Natural killer cell (primary cell): ENCODE measurements at regions not wholly inside any gene's neighbourhood (a gene's known extent, or its start where the extent isn't known, plus 50 kb on each side); places are given as distances from the start of the nearest gene placed in this dataset.

ENCODE experiments used
- ATAC-seq, 3 donors: fragments of 150-1000 bp in 2 of 3; fragments of 200-7000 bp in 1 of 3; cut with Tn5 transposase; 1 replicate in 1 of 3; 2 replicates in 2 of 3; pipeline ENCODE4 v1.10.0; 2021; ENCODE audit warnings: mild to moderate bottlenecking in 2 of 3, moderate library complexity in 2 of 3
- DNase-seq, 2 donors: peaks; one replicate each; pipeline versions ENCODE4 v3.0.0 to v3.0.0-alpha.2; 2013 to 2021; ENCODE audit warnings: mixed read lengths in 1 of 2
- H3K27ac ChIP-seq: one replicate; pipeline ENCODE4 v1.5.1; 2013; ENCODE audit warnings: mild to moderate bottlenecking, low read length
- H3K27me3 ChIP-seq: one replicate; pipeline ENCODE4 v1.6.1; 2013; ENCODE audit warnings: low read length; ENCODE audit not compliant: control insufficient read depth, insufficient read depth
- H3K36me3 ChIP-seq: one replicate; pipeline ENCODE4 v1.6.1; 2013; ENCODE audit warnings: low read length; ENCODE audit not compliant: control insufficient read depth, insufficient read depth
- H3K4me1 ChIP-seq: one replicate; pipeline ENCODE4 v1.6.1; 2013; ENCODE audit warnings: low read length; ENCODE audit not compliant: control insufficient read depth, insufficient read depth
- H3K4me3 ChIP-seq: one replicate; pipeline ENCODE4 v1.5.1; 2013; ENCODE audit warnings: low read length
- H3K9me3 ChIP-seq: one replicate; pipeline ENCODE4 v1.6.1; 2013; ENCODE audit warnings: low read length; ENCODE audit not compliant: control insufficient read depth, insufficient read depth
- H3K27ac Mint-ChIP-seq, 2 donors: one replicate each; pipeline ENCODE4 v1.8.0; 2022; ENCODE audit warnings: mild to moderate bottlenecking in 2 of 2, mixed read lengths in 2 of 2, moderate library complexity in 1 of 2
- H3K27me3 Mint-ChIP-seq, 2 donors: one replicate each; pipeline ENCODE4 v1.8.0; 2022; ENCODE audit warnings: low read depth in 2 of 2, mixed read lengths in 2 of 2
- H3K36me3 Mint-ChIP-seq: one replicate; pipeline ENCODE4 v1.8.0; 2022; ENCODE audit warnings: mixed read lengths
- H3K4me1 Mint-ChIP-seq, 2 donors: one replicate each; pipeline ENCODE4 v1.8.0; 2022; ENCODE audit warnings: mixed read lengths in 2 of 2
- H3K4me3 Mint-ChIP-seq: one replicate; pipeline ENCODE4 v1.8.0; 2022; ENCODE audit warnings: mild to moderate bottlenecking, moderate library complexity, mixed read lengths
- H3K9me3 Mint-ChIP-seq, 2 donors: one replicate each; pipeline ENCODE4 v1.8.0; 2022; ENCODE audit warnings: mixed read lengths in 2 of 2
- WGBS: methylation state at CpG from one replicate; pipeline ENCODE4 v1.1.7; 2013; ENCODE audit warnings: missing lambda C conversion rate; ENCODE audit not compliant: insufficient coverage; 5-methylcytosine and 5-hydroxymethylcytosine counted together
- intact Hi-C: fragments of 100-400 bp; cut with micrococcal nuclease; formaldehyde crosslinking; loops from one replicate; pipeline ENCODE4 v1.14.2; 2022
- TF ChIP-seq, protein P1 (sequence below): fragments of 200-600 bp; IDR thresholded peaks from one replicate; pipeline ENCODE4 v1.8.0; 2022; ENCODE audit warnings: antibody characterized with exemption

DNA sequence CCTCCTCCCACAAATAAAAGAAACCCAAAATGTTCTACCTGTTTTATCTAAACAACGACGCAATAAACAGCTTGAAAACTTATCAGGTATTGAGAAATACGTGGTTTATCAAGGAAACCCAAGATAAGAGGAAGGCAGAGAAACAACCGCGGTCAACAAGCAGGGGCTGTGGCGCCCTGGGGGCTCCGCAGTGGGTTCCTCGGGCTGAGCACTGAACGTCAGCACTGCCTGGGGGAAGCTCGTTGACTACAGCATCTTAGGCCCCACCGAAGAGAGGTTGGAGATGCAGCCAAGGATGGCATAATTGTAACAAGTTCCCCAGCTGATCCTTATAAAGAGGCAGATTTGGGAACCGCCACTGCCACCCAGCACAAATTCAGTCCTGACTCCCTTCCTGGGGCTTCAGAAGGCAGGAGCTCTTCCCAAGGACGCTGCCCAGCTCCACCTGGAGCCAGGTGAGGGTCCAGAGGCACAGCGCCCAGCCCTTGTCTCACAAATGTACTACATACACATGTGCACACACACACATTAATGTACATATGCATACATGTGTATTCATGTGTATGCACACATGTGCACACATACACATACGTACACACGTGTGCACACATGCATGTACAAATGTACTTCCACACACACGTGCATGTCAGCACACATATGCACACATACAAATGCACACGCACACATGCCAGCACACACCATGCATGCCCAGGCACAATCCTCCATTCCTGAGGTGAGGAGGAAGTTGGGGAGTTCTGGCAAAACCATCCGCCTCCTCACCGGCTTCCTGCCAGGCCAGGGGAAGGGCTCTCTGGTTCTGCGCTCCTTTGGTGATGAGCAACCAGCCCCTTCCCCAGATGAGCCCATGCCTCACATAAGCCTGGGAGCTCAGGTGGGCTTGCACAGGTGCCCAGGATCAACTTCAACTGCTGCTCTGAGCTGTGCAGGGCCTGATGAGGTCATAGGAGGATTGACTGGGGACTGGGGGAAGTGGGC is 251.1 kb downstream of the NPHP4 start:
- intact Hi-C loops: no loop called here

DNA sequence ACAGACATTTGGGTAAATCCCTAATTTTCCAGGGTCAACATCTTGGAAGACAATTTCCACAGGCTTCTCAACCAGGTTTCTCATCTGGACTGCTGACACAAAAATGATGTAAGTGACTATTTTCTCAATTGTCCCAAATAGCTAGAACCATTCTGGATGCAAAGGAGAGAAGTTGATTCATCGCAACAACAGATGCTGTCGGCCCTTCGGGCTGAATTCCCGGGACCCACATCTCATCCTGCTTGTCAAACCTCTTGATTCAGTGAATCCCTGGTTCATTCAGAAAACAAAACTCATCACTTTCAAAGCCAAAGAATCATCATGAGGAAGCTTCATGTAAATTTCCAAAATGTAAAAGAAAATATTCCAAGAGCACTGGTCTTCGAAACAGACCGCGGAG is 251.8 kb downstream of the NPHP4 start:
- no peak overlapping the region for H3K4me3 Mint-ChIP-seq
- intact Hi-C loops: no loop called here
- TF ChIP-seq, protein P1, sequence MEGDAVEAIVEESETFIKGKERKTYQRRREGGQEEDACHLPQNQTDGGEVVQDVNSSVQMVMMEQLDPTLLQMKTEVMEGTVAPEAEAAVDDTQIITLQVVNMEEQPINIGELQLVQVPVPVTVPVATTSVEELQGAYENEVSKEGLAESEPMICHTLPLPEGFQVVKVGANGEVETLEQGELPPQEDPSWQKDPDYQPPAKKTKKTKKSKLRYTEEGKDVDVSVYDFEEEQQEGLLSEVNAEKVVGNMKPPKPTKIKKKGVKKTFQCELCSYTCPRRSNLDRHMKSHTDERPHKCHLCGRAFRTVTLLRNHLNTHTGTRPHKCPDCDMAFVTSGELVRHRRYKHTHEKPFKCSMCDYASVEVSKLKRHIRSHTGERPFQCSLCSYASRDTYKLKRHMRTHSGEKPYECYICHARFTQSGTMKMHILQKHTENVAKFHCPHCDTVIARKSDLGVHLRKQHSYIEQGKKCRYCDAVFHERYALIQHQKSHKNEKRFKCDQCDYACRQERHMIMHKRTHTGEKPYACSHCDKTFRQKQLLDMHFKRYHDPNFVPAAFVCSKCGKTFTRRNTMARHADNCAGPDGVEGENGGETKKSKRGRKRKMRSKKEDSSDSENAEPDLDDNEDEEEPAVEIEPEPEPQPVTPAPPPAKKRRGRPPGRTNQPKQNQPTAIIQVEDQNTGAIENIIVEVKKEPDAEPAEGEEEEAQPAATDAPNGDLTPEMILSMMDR: no peak

More for the DNA sequence above, 251.1 kb downstream of the NPHP4 start:
- Histone ChIP-seq H3K36me3 (no peaks in the 10 kb centered on the region), H3K27ac (no peak overlapping the region), H3K27me3 (no peaks in the 10 kb centered on the region), H3K9me3 (no peaks in the 10 kb centered on the region), H3K4me1 (peaks cover 10% of the 10 kb centered on the region), H3K4me3 (no peak overlapping the region)
- H3K9me3 Mint-ChIP-seq: peaks cover 2 to 3% of the 10 kb centered on the region in 2 donors
- DNase-seq (no peak), ATAC-seq (peak in 1 of 3 donors; percentile 36)
- H3K27ac Mint-ChIP-seq: no peak overlapping the region
- no peaks in the 10 kb centered on the region for H3K4me1 Mint-ChIP-seq
- no peaks in the 10 kb centered on the region for H3K36me3 Mint-ChIP-seq
- peaks cover 0 to 16% of the 10 kb centered on the region in 2 donors for H3K27me3 Mint-ChIP-seq
- TF ChIP-seq, protein P1: no peak
- WGBS: 53% methylated on average over 21 of the region's 21 CpGs
- H3K4me3 Mint-ChIP-seq: no peak overlapping the region

DNA sequence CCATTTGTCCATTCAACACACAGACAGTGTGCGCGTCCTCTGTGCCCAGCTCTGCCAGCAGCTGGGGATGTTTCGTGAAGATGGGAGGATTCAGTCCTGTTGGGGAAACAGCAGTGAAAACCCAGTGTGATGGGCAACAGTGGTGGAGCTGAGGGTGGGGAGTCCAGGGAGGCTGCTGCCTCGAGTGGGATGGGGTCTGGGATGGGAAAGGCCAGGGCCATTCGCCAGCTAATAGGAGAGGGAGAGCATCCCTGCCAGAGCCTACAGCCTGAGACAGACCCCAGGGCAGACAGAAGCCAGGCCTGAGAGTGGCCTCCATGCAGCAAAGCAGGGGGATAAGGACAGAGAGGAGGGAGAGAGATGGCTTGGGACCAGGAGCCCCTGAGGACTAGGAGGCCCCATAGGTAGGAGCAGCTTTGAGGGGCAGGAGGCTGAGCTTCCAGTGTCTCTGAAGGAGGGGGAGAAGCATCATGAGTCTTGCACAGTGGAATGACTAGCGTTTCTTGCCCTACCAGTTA is 252.6 kb downstream of the NPHP4 start:
- WGBS: 67% methylated on average over 6 of the region's 6 CpGs
- Histone ChIP-seq H3K4me1 (peaks cover 7% of the 10 kb centered on the region), H3K27me3 (no peaks in the 10 kb centered on the region), H3K4me3 (no peak overlapping the region), H3K9me3 (no peaks in the 10 kb centered on the region), H3K27ac (no peak overlapping the region), H3K36me3 (no peaks in the 10 kb centered on the region)
- intact Hi-C loops: no loop called here
- peaks cover 2 to 4% of the 10 kb centered on the region in 2 donors for H3K9me3 Mint-ChIP-seq
- no peaks in the 10 kb centered on the region for H3K4me1 Mint-ChIP-seq
- no peak for ATAC-seq
- no peak overlapping the region for H3K27ac Mint-ChIP-seq
- peaks cover 0 to 13% of the 10 kb centered on the region in 2 donors for H3K27me3 Mint-ChIP-seq
- TF ChIP-seq, protein P1: no peak
- no peaks in the 10 kb centered on the region for H3K36me3 Mint-ChIP-seq
- no peak overlapping the region for H3K4me3 Mint-ChIP-seq
- DNase-seq: no peak

More for the DNA sequence above, 251.8 kb downstream of the NPHP4 start:
- ATAC-seq (no peak), DNase-seq (no peak)
- H3K9me3 ChIP-seq: no peaks in the 10 kb centered on the region
- H3K4me1 ChIP-seq: peaks cover 7% of the 10 kb centered on the region
- no peak overlapping the region for H3K27ac ChIP-seq
- Mint-ChIP-seq H3K4me1 (no peaks in the 10 kb centered on the region), H3K36me3 (no peaks in the 10 kb centered on the region), H3K9me3 (peaks cover 2 to 4% of the 10 kb centered on the region in 2 donors), H3K27me3 (peaks cover 0 to 15% of the 10 kb centered on the region in 2 donors), H3K27ac (no peak overlapping the region)
- WGBS: 96% methylated on average over 7 of the region's 7 CpGs
- H3K27me3 ChIP-seq: no peaks in the 10 kb centered on the region
- H3K36me3 ChIP-seq: no peaks in the 10 kb centered on the region
- no peak overlapping the region for H3K4me3 ChIP-seq
